SK-N-SH (cell line): ENCODE measurements at regions not wholly inside any gene's neighbourhood (a gene's known extent, or its start where the extent isn't known, plus 50 kb on each side); places are given as distances from the start of the nearest gene placed in this dataset.
A peak's percentile ranks its signal among the peaks of the same experiment; 100 is the strongest.

Source experiments
- CTCF ChIA-PET: fragments of 300-600, 350-600 bp; formaldehyde crosslinking; extraction: SDS; loops from one replicate; lab custom pipeline; 2021; lab: Yijun Ruan, JAX
- POLR2A ChIA-PET: fragments of 350-600 bp; sonication (Branson Sonifier 250); formaldehyde crosslinking; extraction: SDS; loops from one replicate; lab custom pipeline; 2020; ENCODE audit warnings: antibody characterized with exemption, inconsistent platforms; lab: Yijun Ruan, JAX
- DNase-seq: peaks from one replicate; pipeline ENCODE4 v3.0.0; 2012
- H2AFZ ChIP-seq: fragments of 200-600 bp; sonication (generic); 2 replicates; pipeline ENCODE4 v1.8.1; 2016; ENCODE audit warnings: antibody characterized with exemption, mild to moderate bottlenecking, low read depth
- H3F3A ChIP-seq: fragments of 200-600 bp; sonication (generic); replicated peaks from 2 replicates; pipeline ENCODE3; 2016; ENCODE audit warnings: antibody characterized with exemption, mild to moderate bottlenecking; ENCODE audit not compliant: insufficient read depth
- H3K27ac ChIP-seq, 2 experiments: fragments of 200-500 bp in 1 of 2; fragments of 200-600 bp in 1 of 2; sonication (Bioruptor generic) in 1 of 2; sonication (generic), shearing (Covaris generic) in 1 of 2; 2 replicates each; pipeline versions ENCODE4 v1.5.1 to v1.6.1; 2014 to 2016; ENCODE audit warnings: low read depth in 2 of 2, inconsistent platforms in 1 of 2, low read length in 1 of 2, mild to moderate bottlenecking in 1 of 2, mixed read lengths in 1 of 2
- H3K27me3 ChIP-seq: fragments of 200-600 bp; sonication (generic), shearing (Covaris generic); 2 replicates; pipeline ENCODE4 v1.6.1; 2016; ENCODE audit warnings: mixed run types; ENCODE audit not compliant: insufficient read depth
- H3K36me3 ChIP-seq, 2 experiments: fragments of 200-500 bp in 1 of 2; fragments of 200-600 bp in 1 of 2; sonication (Bioruptor generic) in 1 of 2; sonication (generic) in 1 of 2; replicated peaks in 1 of 2; 2 replicates each; pipeline versions ENCODE3 to v1.5.1; 2014 to 2016; ENCODE audit warnings: low read length in 1 of 2, mild to moderate bottlenecking in 1 of 2; ENCODE audit not compliant: insufficient read depth in 2 of 2, control insufficient read depth in 1 of 2
- H3K4me1 ChIP-seq, 2 experiments: fragments of 200-500 bp in 1 of 2; fragments of 200-600 bp in 1 of 2; sonication (Bioruptor generic) in 1 of 2; sonication (generic), shearing (Covaris generic) in 1 of 2; 2 replicates each; pipeline versions ENCODE4 v1.5.1 to v1.6.1; 2014 to 2016; ENCODE audit warnings: low read depth in 1 of 2, low read length in 1 of 2, mixed run types in 1 of 2; ENCODE audit not compliant: insufficient read depth in 2 of 2, control insufficient read depth in 1 of 2
- H3K4me2 ChIP-seq: fragments of 200-600 bp; sonication (generic), shearing (Covaris generic); 2 replicates; pipeline ENCODE4 v1.6.1; 2017; ENCODE audit warnings: mixed run types
- H3K4me3 ChIP-seq, 2 experiments: fragments of 200-500 bp in 1 of 2; fragments of 200-600 bp in 1 of 2; sonication (Bioruptor generic) in 1 of 2; sonication (generic), shearing (Covaris generic) in 1 of 2; 2 replicates each; pipeline versions ENCODE4 v1.5.1 to v1.8.1; 2014 to 2016; ENCODE audit warnings: low read depth in 2 of 2, inconsistent platforms in 1 of 2, low read length in 1 of 2, mild to moderate bottlenecking in 1 of 2, mixed read lengths in 1 of 2, moderate library complexity in 1 of 2
- H3K79me2 ChIP-seq: fragments of 200-600 bp; sonication (generic); 2 replicates; pipeline ENCODE4 v1.8.1; 2017; ENCODE audit warnings: mild to moderate bottlenecking; ENCODE audit not compliant: insufficient read depth
- H3K9ac ChIP-seq: fragments of 200-600 bp; sonication (generic); 2 replicates; pipeline ENCODE4 v1.6.1; 2017; ENCODE audit warnings: mixed run types
- H3K9me2 ChIP-seq: fragments of 200-600 bp; sonication (generic); 2 replicates; pipeline ENCODE4 v1.6.1; 2017; ENCODE audit warnings: mixed run types
- H3K9me3 ChIP-seq: fragments of 200-600 bp; sonication (generic); 2 replicates; pipeline ENCODE4 v1.6.1; 2017; ENCODE audit warnings: mixed run types, mild to moderate bottlenecking, moderate library complexity
- H4K20me1 ChIP-seq: fragments of 200-600 bp; sonication (generic); 2 replicates; pipeline ENCODE4 v1.6.1; 2017; ENCODE audit warnings: mild to moderate bottlenecking, mixed run types; ENCODE audit not compliant: insufficient read depth
- CHD2 ChIP-seq: fragments of 150-350 bp; IDR thresholded peaks from 2 replicates; pipeline ENCODE4 v1.6.1; 2018; ENCODE audit warnings: low read length; ENCODE audit not compliant: partially characterized antibody
- ELF1 ChIP-seq: IDR thresholded peaks from 2 replicates; pipeline ENCODE4 v1.4.0; 2012
- EP300 ChIP-seq, 2 experiments: IDR thresholded peaks; 2 replicates each; pipeline versions ENCODE4 v1.4.0 to v1.6.1; 2012; ENCODE audit warnings: borderline replicate concordance in 1 of 2, low read depth in 1 of 2, low read length in 1 of 2
- EZH2phosphoT487 ChIP-seq: fragments of 200-600 bp; sonication (generic); IDR thresholded peaks from 2 replicates; pipeline ENCODE4 v1.6.1; 2017; ENCODE audit warnings: low read depth, mixed run types, mild to moderate bottlenecking, antibody characterized with exemption, moderate library complexity, borderline replicate concordance
- FOSL2 ChIP-seq: IDR thresholded peaks from 2 replicates; pipeline ENCODE4 v1.4.0; 2012; ENCODE audit warnings: low read depth, mild to moderate bottlenecking, moderate library complexity, borderline replicate concordance
- FOXM1 ChIP-seq: IDR thresholded peaks from 2 replicates; pipeline ENCODE4 v1.4.0; 2012; ENCODE audit warnings: low read depth, mild to moderate bottlenecking
- GABPA ChIP-seq: IDR thresholded peaks from 2 replicates; pipeline ENCODE4 v1.4.0; 2012; ENCODE audit warnings: low read depth, mild to moderate bottlenecking
- GATA2 ChIP-seq: sonication (generic); formaldehyde crosslinking; IDR thresholded peaks from 2 replicates; pipeline ENCODE4 v1.5.0; 2020; ENCODE audit warnings: mild to moderate bottlenecking, missing genetic modification reagents
- MEF2A ChIP-seq: IDR thresholded peaks from 2 replicates; pipeline ENCODE4 v1.4.0; 2012; ENCODE audit warnings: low read depth, borderline replicate concordance
- NFIC ChIP-seq: IDR thresholded peaks from 2 replicates; pipeline ENCODE4 v1.4.0; 2012; ENCODE audit warnings: borderline replicate concordance
- NRF1 ChIP-seq: IDR thresholded peaks from 2 replicates; pipeline ENCODE4 v1.6.1; 2012; ENCODE audit warnings: low read depth, mild to moderate bottlenecking, low read length
- POLR2AphosphoS5 ChIP-seq: IDR thresholded peaks from 2 replicates; pipeline ENCODE4 v1.6.1; 2012; ENCODE audit warnings: low read depth, low read length
- RCOR1 ChIP-seq: fragments of 150-350 bp; IDR thresholded peaks from 2 replicates; pipeline ENCODE4 v1.6.1; 2017; ENCODE audit warnings: antibody characterized with exemption, low read length
- RXRA ChIP-seq: IDR thresholded peaks from 2 replicates; pipeline ENCODE4 v1.4.0; 2012; ENCODE audit warnings: low read depth, mild to moderate bottlenecking, borderline replicate concordance
- SIN3A ChIP-seq: IDR thresholded peaks from 2 replicates; pipeline ENCODE4 v1.6.1; 2012; ENCODE audit warnings: low read depth, mild to moderate bottlenecking, low read length, moderate library complexity, borderline replicate concordance
- TAF1 ChIP-seq: IDR thresholded peaks from 2 replicates; pipeline ENCODE4 v1.6.1; 2012; ENCODE audit warnings: low read depth, mild to moderate bottlenecking, low read length, moderate library complexity, borderline replicate concordance
- TEAD4 ChIP-seq: IDR thresholded peaks from 2 replicates; pipeline ENCODE4 v1.4.0; 2012; ENCODE audit warnings: mild to moderate bottlenecking, borderline replicate concordance; ENCODE audit not compliant: insufficient read depth
- WGBS: methylation state at CpG from one replicate; pipeline ENCODE4 v1.1.6; 2017; ENCODE audit warnings: low lambda C conversion rate; 5-methylcytosine and 5-hydroxymethylcytosine counted together
- TF ChIP-seq, protein P1 (sequence below): IDR thresholded peaks from 2 replicates; pipeline ENCODE4; 2012
- TF ChIP-seq, protein P2 (sequence below): IDR thresholded peaks from 2 replicates; pipeline ENCODE4 v1.4.0; 2012; ENCODE audit warnings: low read depth
- TF ChIP-seq, protein P3 (sequence below): IDR thresholded peaks from 2 replicates; pipeline ENCODE4 v1.4.0; 2012; ENCODE audit warnings: low read depth, borderline replicate concordance
- TF ChIP-seq, protein P4 (sequence below): IDR thresholded peaks from 2 replicates; pipeline ENCODE4 v1.6.1; 2012; ENCODE audit warnings: mild to moderate bottlenecking, low read depth, low read length, moderate library complexity

DNA sequence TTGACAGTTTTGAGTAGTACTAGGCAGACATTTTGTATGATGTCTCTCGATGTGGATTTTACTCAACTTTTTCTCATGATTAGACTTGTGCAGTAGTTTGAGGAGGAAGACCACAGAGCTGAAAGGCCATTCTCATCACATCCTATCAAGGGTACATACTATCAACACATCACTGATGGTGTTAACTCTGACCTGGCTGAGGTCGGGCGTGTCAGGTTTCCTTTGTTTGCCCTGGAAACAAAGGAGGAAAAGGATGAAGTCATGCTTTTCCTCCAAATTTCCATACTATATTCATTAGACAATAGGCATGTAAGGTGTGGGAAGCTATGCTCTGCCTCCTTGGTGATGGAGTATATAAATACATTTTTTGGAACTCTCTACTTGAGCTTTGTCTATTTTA lies 211.1 kb downstream of the DSEL start (continued):
- TF ChIP-seq, protein P1, sequence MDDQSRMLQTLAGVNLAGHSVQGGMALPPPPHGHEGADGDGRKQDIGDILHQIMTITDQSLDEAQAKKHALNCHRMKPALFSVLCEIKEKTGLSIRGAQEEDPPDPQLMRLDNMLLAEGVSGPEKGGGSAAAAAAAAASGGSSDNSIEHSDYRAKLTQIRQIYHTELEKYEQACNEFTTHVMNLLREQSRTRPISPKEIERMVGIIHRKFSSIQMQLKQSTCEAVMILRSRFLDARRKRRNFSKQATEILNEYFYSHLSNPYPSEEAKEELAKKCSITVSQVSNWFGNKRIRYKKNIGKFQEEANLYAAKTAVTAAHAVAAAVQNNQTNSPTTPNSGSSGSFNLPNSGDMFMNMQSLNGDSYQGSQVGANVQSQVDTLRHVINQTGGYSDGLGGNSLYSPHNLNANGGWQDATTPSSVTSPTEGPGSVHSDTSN, result no peak
- TF ChIP-seq EZH2phosphoT487 (no peak), NFIC (no peak), RCOR1 (no peak), NRF1 (no peak), EP300 (IDR thresholded peaks at IDR 0.05; ENCODE audit: borderline replicate concordance in 1 of 2, low read depth in 1 of 2, low read length in 1 of 2) (no peak), RXRA (no peak)
- TF ChIP-seq, all 33 proteins: peak for 0

DNA sequence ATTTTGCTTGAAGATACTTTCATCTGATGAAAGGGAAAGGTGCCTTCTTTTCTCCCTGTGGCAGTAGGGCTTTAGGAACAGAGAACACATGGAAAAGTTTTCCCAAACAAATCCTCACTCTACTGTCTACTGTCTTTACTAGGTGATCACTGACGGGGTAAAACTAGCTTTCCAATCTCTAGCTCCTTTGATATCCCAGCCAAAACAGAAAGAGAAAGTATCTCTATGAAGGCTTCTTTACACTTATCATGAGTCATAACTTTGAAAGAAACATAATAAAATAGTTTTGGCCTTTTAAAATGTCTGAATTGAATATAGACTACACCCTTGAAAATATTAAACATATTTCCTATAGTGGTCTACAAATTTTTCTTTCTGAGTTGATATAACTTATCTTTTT lies 214.5 kb downstream of the DSEL start:
- Histone ChIP-seq H3K4me3 (peak overlapping the region in 1 of 2 experiments; percentile 1; a peak in 1 of 4 replicates), H3K9me3 (no peaks in the 10 kb centered on the region), H3K4me1 (no peaks in the 10 kb centered on the region), H3K79me2 (no peaks in the 10 kb centered on the region), H3K36me3 (no peaks in the 10 kb centered on the region), H3K4me2 (no peak overlapping the region), H2AFZ (peak overlapping the region; percentile 86), H3K27me3 (no peaks in the 10 kb centered on the region), H3K9ac (peak overlapping the region; percentile 26; the same call in 1 of the 2 replicates), H4K20me1 (no peaks in the 10 kb centered on the region), H3K9me2 (peaks cover 4% of the 10 kb centered on the region), H3K27ac (peak overlapping the region in 1 of 2 experiments; percentile 48; a peak in 2 of 4 replicates), H3F3A (peaks cover 4% of the 10 kb centered on the region)
- 84% methylated on average over 1 of the region's 1 CpG for WGBS
- POLR2A ChIA-PET, result no interaction called here
- CTCF ChIA-PET, result no interaction called here
- TF ChIP-seq RXRA (no peak), RCOR1 (no peak), GABPA (no peak), POLR2AphosphoS5 (no peak), EP300 (IDR thresholded peaks at IDR 0.05; ENCODE audit: borderline replicate concordance in 1 of 2, low read depth in 1 of 2, low read length in 1 of 2) (no peak), NRF1 (no peak), NFIC (no peak), FOSL2 (no peak), SIN3A (no peak), CHD2 (no peak), GATA2 (CRISPR knock-in tag) (no peak), TEAD4 (no peak), FOXM1 (no peak), MEF2A (no peak), TAF1 (no peak), ELF1 (no peak)
- TF ChIP-seq, protein P2, sequence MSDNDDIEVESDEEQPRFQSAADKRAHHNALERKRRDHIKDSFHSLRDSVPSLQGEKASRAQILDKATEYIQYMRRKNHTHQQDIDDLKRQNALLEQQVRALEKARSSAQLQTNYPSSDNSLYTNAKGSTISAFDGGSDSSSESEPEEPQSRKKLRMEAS, result no peak
- TF ChIP-seq, protein P3, sequence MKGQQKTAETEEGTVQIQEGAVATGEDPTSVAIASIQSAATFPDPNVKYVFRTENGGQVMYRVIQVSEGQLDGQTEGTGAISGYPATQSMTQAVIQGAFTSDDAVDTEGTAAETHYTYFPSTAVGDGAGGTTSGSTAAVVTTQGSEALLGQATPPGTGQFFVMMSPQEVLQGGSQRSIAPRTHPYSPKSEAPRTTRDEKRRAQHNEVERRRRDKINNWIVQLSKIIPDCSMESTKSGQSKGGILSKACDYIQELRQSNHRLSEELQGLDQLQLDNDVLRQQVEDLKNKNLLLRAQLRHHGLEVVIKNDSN, result no peak
- TF ChIP-seq, protein P4, sequence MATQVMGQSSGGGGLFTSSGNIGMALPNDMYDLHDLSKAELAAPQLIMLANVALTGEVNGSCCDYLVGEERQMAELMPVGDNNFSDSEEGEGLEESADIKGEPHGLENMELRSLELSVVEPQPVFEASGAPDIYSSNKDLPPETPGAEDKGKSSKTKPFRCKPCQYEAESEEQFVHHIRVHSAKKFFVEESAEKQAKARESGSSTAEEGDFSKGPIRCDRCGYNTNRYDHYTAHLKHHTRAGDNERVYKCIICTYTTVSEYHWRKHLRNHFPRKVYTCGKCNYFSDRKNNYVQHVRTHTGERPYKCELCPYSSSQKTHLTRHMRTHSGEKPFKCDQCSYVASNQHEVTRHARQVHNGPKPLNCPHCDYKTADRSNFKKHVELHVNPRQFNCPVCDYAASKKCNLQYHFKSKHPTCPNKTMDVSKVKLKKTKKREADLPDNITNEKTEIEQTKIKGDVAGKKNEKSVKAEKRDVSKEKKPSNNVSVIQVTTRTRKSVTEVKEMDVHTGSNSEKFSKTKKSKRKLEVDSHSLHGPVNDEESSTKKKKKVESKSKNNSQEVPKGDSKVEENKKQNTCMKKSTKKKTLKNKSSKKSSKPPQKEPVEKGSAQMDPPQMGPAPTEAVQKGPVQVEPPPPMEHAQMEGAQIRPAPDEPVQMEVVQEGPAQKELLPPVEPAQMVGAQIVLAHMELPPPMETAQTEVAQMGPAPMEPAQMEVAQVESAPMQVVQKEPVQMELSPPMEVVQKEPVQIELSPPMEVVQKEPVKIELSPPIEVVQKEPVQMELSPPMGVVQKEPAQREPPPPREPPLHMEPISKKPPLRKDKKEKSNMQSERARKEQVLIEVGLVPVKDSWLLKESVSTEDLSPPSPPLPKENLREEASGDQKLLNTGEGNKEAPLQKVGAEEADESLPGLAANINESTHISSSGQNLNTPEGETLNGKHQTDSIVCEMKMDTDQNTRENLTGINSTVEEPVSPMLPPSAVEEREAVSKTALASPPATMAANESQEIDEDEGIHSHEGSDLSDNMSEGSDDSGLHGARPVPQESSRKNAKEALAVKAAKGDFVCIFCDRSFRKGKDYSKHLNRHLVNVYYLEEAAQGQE, result no peak
- TF ChIP-seq, protein P1, result no peak
- no peak for DNase-seq
